Neuronal stem cell (in vitro differentiated cells): ENCODE measurements at regions not wholly inside any gene's neighbourhood (a gene's known extent, or its start where the extent isn't known, plus 50 kb on each side); places are given as distances from the start of the nearest gene placed in this dataset.

Experiments used
- DNase-seq: peaks from one replicate; pipeline ENCODE4 v3.0.0-alpha.2; 2013; ENCODE audit warnings: low spot score
- H2AFZ ChIP-seq: one replicate; pipeline ENCODE4 v1.6.1; 2013; ENCODE audit warnings: mild to moderate bottlenecking, low read length, inconsistent platforms
- H2AK5ac ChIP-seq: 2 replicates; pipeline ENCODE4 v1.6.1; 2013; ENCODE audit warnings: low read depth, mild to moderate bottlenecking, inconsistent platforms, low read length, moderate library complexity, mixed read lengths
- H2BK120ac ChIP-seq: 2 replicates; pipeline ENCODE4 v1.6.1; 2013; ENCODE audit warnings: low read depth, mild to moderate bottlenecking, inconsistent platforms, low read length, moderate library complexity, mixed read lengths
- H2BK12ac ChIP-seq: one replicate; pipeline ENCODE4 v1.6.1; 2013; ENCODE audit warnings: low read length, inconsistent platforms
- H2BK15ac ChIP-seq: 2 replicates; pipeline ENCODE4 v1.6.1; 2013; ENCODE audit warnings: mild to moderate bottlenecking, low read length, inconsistent platforms, mixed read lengths
- H2BK5ac ChIP-seq: one replicate; pipeline ENCODE4 v1.6.1; 2013; ENCODE audit warnings: inconsistent platforms, mild to moderate bottlenecking, low read length, moderate library complexity
- H3K14ac ChIP-seq: one replicate; pipeline ENCODE4 v1.6.1; 2013; ENCODE audit warnings: low read length, inconsistent platforms
- H3K18ac ChIP-seq: 2 replicates; pipeline ENCODE4 v1.6.1; 2013; ENCODE audit warnings: low read length, inconsistent platforms
- H3K23ac ChIP-seq: 2 replicates; pipeline ENCODE4 v1.6.1; 2013; ENCODE audit warnings: low read depth, mild to moderate bottlenecking, mixed read lengths, low read length, inconsistent platforms; ENCODE audit not compliant: poor library complexity
- H3K27ac ChIP-seq: replicated peaks from 3 replicates; pipeline ENCODE4 v1.5.1; 2013; ENCODE audit warnings: low read length, inconsistent platforms
- H3K27me3 ChIP-seq, 3 experiments: 2 replicates each; pipeline ENCODE4 v1.6.1; 2013; ENCODE audit warnings: low read length in 3 of 3, mild to moderate bottlenecking in 2 of 3, inconsistent platforms in 1 of 3, low read depth in 1 of 3, mixed read lengths in 1 of 3, moderate library complexity in 1 of 3; ENCODE audit not compliant: control insufficient read depth in 3 of 3, insufficient read depth in 3 of 3
- H3K36me3 ChIP-seq, 2 donors: replicated peaks in 1 of 2; 2 replicates each; pipeline ENCODE4 v1.6.1; 2013; ENCODE audit warnings: low read length in 2 of 2; ENCODE audit not compliant: control insufficient read depth in 2 of 2, insufficient read depth in 2 of 2
- H3K4ac ChIP-seq: 2 replicates; pipeline ENCODE4 v1.6.1; 2013; ENCODE audit warnings: inconsistent platforms, mild to moderate bottlenecking, low read length, moderate library complexity
- H3K4me1 ChIP-seq, 2 donors: 1 replicate in 1 of 2; 2 replicates in 1 of 2; pipeline ENCODE4 v1.6.1; 2013; ENCODE audit warnings: low read length in 2 of 2, low read depth in 1 of 2; ENCODE audit not compliant: control insufficient read depth in 2 of 2, insufficient read depth in 1 of 2
- H3K4me2 ChIP-seq: one replicate; pipeline ENCODE4 v1.6.1; 2013; ENCODE audit warnings: mild to moderate bottlenecking, low read length, inconsistent platforms; ENCODE audit not compliant: insufficient read depth, poor library complexity, severe bottlenecking
- H3K4me3 ChIP-seq, 2 donors: 2 replicates each; pipeline ENCODE4 v1.5.1; 2013; ENCODE audit warnings: low read length in 2 of 2, mild to moderate bottlenecking in 2 of 2, inconsistent platforms in 1 of 2, moderate library complexity in 1 of 2
- H3K79me1 ChIP-seq: one replicate; pipeline ENCODE4 v1.6.1; 2013; ENCODE audit warnings: low read depth, mild to moderate bottlenecking, inconsistent platforms, low read length, moderate library complexity
- H3K9ac ChIP-seq: one replicate; pipeline ENCODE4 v1.6.1; 2013; ENCODE audit warnings: mild to moderate bottlenecking, low read depth, low read length, inconsistent platforms; ENCODE audit not compliant: poor library complexity
- H3K9me3 ChIP-seq, 2 donors: replicated peaks in 1 of 2; 2 replicates each; pipeline versions ENCODE3 to v1.6.1; 2013; ENCODE audit warnings: low read length in 2 of 2, mild to moderate bottlenecking in 2 of 2, inconsistent platforms in 1 of 2, low read depth in 1 of 2, mixed read lengths in 1 of 2, moderate library complexity in 1 of 2; ENCODE audit not compliant: control insufficient read depth in 2 of 2, insufficient read depth in 1 of 2
- H4K8ac ChIP-seq: one replicate; pipeline ENCODE4 v1.6.1; 2013; ENCODE audit warnings: low read depth, mild to moderate bottlenecking, inconsistent platforms, low read length, moderate library complexity
- H4K91ac ChIP-seq: one replicate; pipeline ENCODE4 v1.6.1; 2013; ENCODE audit warnings: low read length, low read depth, mild to moderate bottlenecking, inconsistent platforms; ENCODE audit not compliant: poor library complexity
- WGBS, 2 donors: extraction: QIAGEN DNeasy Blood & Tissue Kit; methylation state at CpG; one replicate each; pipeline ENCODE4 v1.1.7; 2013; ENCODE audit warnings: missing lambda C conversion rate in 2 of 2, mixed read lengths in 1 of 2; ENCODE audit not compliant: insufficient read length in 2 of 2, insufficient replicate concordance in 1 of 2; ENCODE audit errors: extremely low coverage in 2 of 2; 5-methylcytosine and 5-hydroxymethylcytosine counted together

DNA sequence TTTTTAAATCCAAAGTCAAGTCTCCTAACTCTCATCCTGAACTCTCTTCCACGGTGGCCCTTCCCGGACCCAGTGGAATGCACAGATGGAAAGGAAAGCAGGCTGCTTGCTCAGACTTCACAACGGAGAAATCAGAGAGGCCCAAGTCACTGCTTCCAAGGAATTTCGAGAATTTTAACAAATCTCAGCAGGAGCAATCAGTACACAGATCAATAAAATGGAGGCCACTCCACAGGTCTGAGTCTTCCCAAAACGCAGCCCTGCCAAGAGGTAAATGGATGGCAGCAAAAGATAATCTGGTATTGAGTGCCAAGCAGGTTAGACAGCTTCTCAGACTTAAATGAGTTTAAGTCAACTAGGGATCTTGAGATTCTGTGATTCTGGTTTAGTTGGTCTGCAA, 81.1 kb upstream of the TIAM1 start:
- Histone ChIP-seq H2AFZ (no peak overlapping the region), H3K4ac (no peak overlapping the region), H4K91ac (no peak overlapping the region), H4K8ac (no peak overlapping the region), H2AK5ac (no peak overlapping the region), H3K36me3 (peaks cover 0 to 12% of the 10 kb centered on the region in 2 donors), H2BK12ac (no peak overlapping the region), H3K4me1 (peaks cover 0 to 10% of the 10 kb centered on the region in 2 donors), H3K27me3 (no peaks in the 10 kb centered on the region), H3K4me3 (no peak overlapping the region), H3K9ac (no peak overlapping the region), H3K14ac (no peak overlapping the region), H3K18ac (no peak overlapping the region), H3K23ac (no peak overlapping the region), H3K27ac (peak overlapping the region; percentile 62), H3K79me1 (peaks cover 3% of the 10 kb centered on the region), H3K4me2 (no peak overlapping the region), H2BK5ac (no peak overlapping the region), H2BK120ac (no peak overlapping the region), H3K9me3 (no peaks in the 10 kb centered on the region), H2BK15ac (no peak overlapping the region)
- no CpG with 5 or more reads among the region's 5 CpGs for WGBS, 2 donors
- peak; percentile 37 for DNase-seq

GRCh38 chr21:31424058-31424457, 80.0 kb upstream of the TIAM1 start:
- H3K4me2 ChIP-seq, result no peak overlapping the region
- no peak overlapping the region for H3K23ac ChIP-seq
- peaks cover 0 to 8% of the 10 kb centered on the region in 2 donors for H3K4me1 ChIP-seq
- H3K36me3 ChIP-seq, result peaks cover 0 to 5% of the 10 kb centered on the region in 2 donors
- H3K27ac ChIP-seq, result no peak overlapping the region
- H2BK5ac ChIP-seq, result no peak overlapping the region
- no peak overlapping the region for H2BK12ac ChIP-seq
- no peaks in the 10 kb centered on the region for H3K79me1 ChIP-seq
- no CpG with 5 or more reads among the region's 6 CpGs for WGBS, 2 donors
- H2BK15ac ChIP-seq, result no peak overlapping the region
- DNase-seq, result no peak
- H3K9ac ChIP-seq, result no peak overlapping the region
- H2AFZ ChIP-seq, result no peak overlapping the region
- H3K27me3 ChIP-seq, result no peaks in the 10 kb centered on the region
- H3K4ac ChIP-seq, result no peak overlapping the region
- no peak overlapping the region for H3K4me3 ChIP-seq
- H2BK120ac ChIP-seq, result no peak overlapping the region
- no peak overlapping the region for H2AK5ac ChIP-seq
- no peak overlapping the region for H3K18ac ChIP-seq
- no peaks in the 10 kb centered on the region for H3K9me3 ChIP-seq
- no peak overlapping the region for H4K91ac ChIP-seq
- H3K14ac ChIP-seq, result no peak overlapping the region
- no peak overlapping the region for H4K8ac ChIP-seq

DNA sequence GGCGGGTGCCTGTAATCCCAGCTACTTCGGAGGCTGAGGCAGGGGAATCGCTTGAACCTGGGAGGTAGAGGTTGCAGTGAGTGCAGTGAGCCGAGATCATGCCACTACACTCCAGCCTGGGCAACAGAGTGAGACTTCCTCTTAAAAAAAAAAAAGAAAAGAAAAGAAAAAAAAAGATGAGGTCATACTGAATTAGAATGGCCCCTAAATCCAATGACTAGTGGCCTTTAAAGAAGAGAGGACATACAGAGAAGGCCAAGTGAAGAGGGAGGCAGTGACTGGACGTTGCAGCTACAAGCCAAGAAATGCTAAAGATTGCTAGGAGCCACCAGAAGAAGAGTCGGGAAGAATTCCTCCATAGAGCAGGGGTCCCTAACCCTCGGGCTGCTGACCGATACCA, 76.9 kb upstream of the TIAM1 start:
- no peak overlapping the region for H2AFZ ChIP-seq
- no peaks in the 10 kb centered on the region for H3K27me3 ChIP-seq
- no peak overlapping the region for H2BK12ac ChIP-seq
- no peak overlapping the region for H2BK15ac ChIP-seq
- peaks cover 0 to 4% of the 10 kb centered on the region in 2 donors for H3K9me3 ChIP-seq
- no peak overlapping the region for H2BK5ac ChIP-seq
- H3K4me2 ChIP-seq, result no peak overlapping the region
- H4K8ac ChIP-seq, result no peak overlapping the region
- DNase-seq, result no peak
- no peak overlapping the region for H3K14ac ChIP-seq
- peaks cover 5 to 8% of the 10 kb centered on the region in 2 donors for H3K4me1 ChIP-seq
- peak overlapping the region; percentile 28 for H3K18ac ChIP-seq
- no peak overlapping the region for H2BK120ac ChIP-seq
- no peak overlapping the region for H3K23ac ChIP-seq
- no peak overlapping the region for H4K91ac ChIP-seq
- no peak overlapping the region for H3K9ac ChIP-seq
- no peak overlapping the region for H3K4ac ChIP-seq
- whole genome bisulfite sequencing, 2 donors, result no CpG with 5 or more reads among the region's 8 CpGs
- H3K27ac ChIP-seq, result no peak overlapping the region
- H3K79me1 ChIP-seq, result no peaks in the 10 kb centered on the region
- H2AK5ac ChIP-seq, result no peak overlapping the region
- no peak overlapping the region for H3K4me3 ChIP-seq
- no peaks in the 10 kb centered on the region for H3K36me3 ChIP-seq

- Histone ChIP-seq H3K4me3 (no peak overlapping the region), H3K79me1 (no peaks in the 10 kb centered on the region), H3K4me2 (no peak overlapping the region), H3K18ac (no peak overlapping the region), H3K9me3 (peaks cover 0 to 6% of the 10 kb centered on the region in 2 donors), H3K27me3 (no peaks in the 10 kb centered on the region), H3K27ac (no peak overlapping the region), H2BK12ac (no peak overlapping the region), H3K14ac (no peak overlapping the region), H3K23ac (no peak overlapping the region), H4K8ac (no peak overlapping the region), H2BK5ac (no peak overlapping the region), H4K91ac (no peak overlapping the region), H3K9ac (no peak overlapping the region), H2BK15ac (no peak overlapping the region), H2AFZ (no peak overlapping the region), H2AK5ac (no peak overlapping the region), H3K4me1 (peaks cover 5 to 7% of the 10 kb centered on the region in 2 donors), H2BK120ac (no peak overlapping the region), H3K36me3 (no peaks in the 10 kb centered on the region), H3K4ac (no peak overlapping the region)
- no CpG with 5 or more reads among the region's 1 CpG for WGBS, 2 donors
- DNase-seq, result no peak
Observed at GRCh38 chr21:31420354-31420753, 76.3 kb upstream of the TIAM1 start.
